Activated CD8-positive, alpha-beta T cell treated with anti-CD3 and anti-CD28 coated beads for 36 hours (primary cell): ENCODE measurements at regions not wholly inside any gene's neighbourhood (a gene's known extent, or its start where the extent isn't known, plus 50 kb on each side); places are given as distances from the start of the nearest gene placed in this dataset.

ENCODE experiments used
- ATAC-seq: fragments of 200-7000 bp; cut with Tn5 transposase; one replicate; pipeline ENCODE4 v1.10.0; 2021; ENCODE audit warnings: mild to moderate bottlenecking, moderate library complexity
- CTCF ChIA-PET: fragments of 350-600 bp; sonication (Branson Sonifier 250); formaldehyde crosslinking; loops from one replicate; lab custom pipeline; 2021; ENCODE audit warnings: antibody characterized with exemption; lab: Charles Lee
- POLR2A ChIA-PET: fragments of 350-600 bp; sonication (Branson Sonifier 250); formaldehyde crosslinking; loops from one replicate; lab custom pipeline; 2021; ENCODE audit warnings: antibody characterized with exemption; lab: Charles Lee
- DNase-seq: peaks from one replicate; pipeline ENCODE4 v3.0.0-alpha.2; 2020
- H3K27ac Mint-ChIP-seq: one replicate; pipeline ENCODE4 v1.8.0; 2021; ENCODE audit warnings: mild to moderate bottlenecking, mixed read lengths
- H3K27me3 Mint-ChIP-seq: one replicate; pipeline ENCODE4 v1.8.0; 2021; ENCODE audit warnings: mixed read lengths
- H3K36me3 Mint-ChIP-seq: one replicate; pipeline ENCODE4 v1.8.0; 2021; ENCODE audit warnings: low read depth, mixed read lengths
- H3K4me1 Mint-ChIP-seq: one replicate; pipeline ENCODE4 v1.8.0; 2021; ENCODE audit warnings: low read depth, mixed read lengths
- H3K4me3 Mint-ChIP-seq: one replicate; pipeline ENCODE4 v1.8.0; 2021; ENCODE audit warnings: mild to moderate bottlenecking, moderate library complexity, mixed read lengths
- H3K9me3 Mint-ChIP-seq: one replicate; pipeline ENCODE4 v1.8.0; 2021; ENCODE audit warnings: mixed read lengths
- CTCF ChIP-seq: fragments of 200-600 bp; IDR thresholded peaks from one replicate; pipeline ENCODE4 v1.8.0; 2022; ENCODE audit warnings: antibody characterized with exemption, mild to moderate bottlenecking
- intact Hi-C: fragments of 100-400 bp; cut with micrococcal nuclease; formaldehyde crosslinking; loops from one replicate; pipeline ENCODE4 v1.10.0; 2022

- Mint-ChIP-seq H3K27me3 (no peaks in the 10 kb centered on the region), H3K4me3 (peak overlapping the region; percentile 69), H3K36me3 (peaks cover 13% of the 10 kb centered on the region), H3K27ac (no peak overlapping the region), H3K9me3 (peaks cover under 1% of the 10 kb centered on the region), H3K4me1 (peaks cover 29% of the 10 kb centered on the region)
- no peak for TF ChIP-seq CTCF
- ATAC-seq = no peak
- POLR2A ChIA-PET = no interaction called here
- no peak for DNase-seq
- CTCF ChIA-PET = interaction anchor here (1.3 to 2.6 kb wide), 2 partner anchors 11 to 212 kb away, joined by 3 to 11 read pairs; no protein-coding TSS in a partner anchor
- intact Hi-C loops = no loop called here
Observed at GRCh38 chr2:75415731-75416130, 145.0 kb downstream of the EVA1A start.

- POLR2A ChIA-PET = no interaction called here
- Mint-ChIP-seq H3K4me3 (peak overlapping the region; percentile 69), H3K27me3 (no peaks in the 10 kb centered on the region), H3K9me3 (peaks cover 6% of the 10 kb centered on the region), H3K36me3 (peaks cover 18% of the 10 kb centered on the region), H3K27ac (no peak overlapping the region), H3K4me1 (peaks cover 29% of the 10 kb centered on the region)
- CTCF ChIA-PET = interaction anchor here (1.1 to 2.6 kb wide), 3 partner anchors 10 to 213 kb away, joined by 3 to 11 read pairs (median 3); no protein-coding TSS in a partner anchor
- TF ChIP-seq CTCF = no peak
- intact Hi-C loops = no loop called here
- no peak for DNase-seq
- ATAC-seq = no peak
Observed at GRCh38 chr2:75415111-75415626, 145.6 kb downstream of the EVA1A start.

GRCh38 chr2:75411574-75411973, 149.2 kb downstream of the EVA1A start:
- H3K4me3 Mint-ChIP-seq = no peak overlapping the region
- H3K27ac Mint-ChIP-seq = no peak overlapping the region
- peaks cover 8% of the 10 kb centered on the region for H3K9me3 Mint-ChIP-seq
- H3K27me3 Mint-ChIP-seq = no peaks in the 10 kb centered on the region
- DNase-seq (no peak), ATAC-seq (no peak)
- peaks cover 32% of the 10 kb centered on the region for H3K4me1 Mint-ChIP-seq
- TF ChIP-seq CTCF = no peak
- peaks cover 24% of the 10 kb centered on the region for H3K36me3 Mint-ChIP-seq
- CTCF ChIA-PET = interaction anchor here (1.0 to 1.8 kb wide), 3 partner anchors 8 to 493 kb away, joined by 3 to 8 read pairs (median 3); no protein-coding TSS in a partner anchor
- intact Hi-C loops = no loop called here
- POLR2A ChIA-PET = no interaction called here

- TF ChIP-seq CTCF = no peak
- Mint-ChIP-seq H3K36me3 (peaks cover 24% of the 10 kb centered on the region), H3K9me3 (peaks cover 8% of the 10 kb centered on the region)
Observed at GRCh38 chr2:75410702-75411101, 150.0 kb downstream of the EVA1A start.

GRCh38 chr2:75408771-75409170, 152.0 kb downstream of the EVA1A start:
- Mint-ChIP-seq H3K27me3 (no peaks in the 10 kb centered on the region), H3K27ac (no peak overlapping the region)
- no peak for ATAC-seq

More at GRCh38 chr2:75410702-75411101, 150.0 kb downstream of the EVA1A start:
- ATAC-seq (no peak), DNase-seq (no peak)
- H3K27me3 Mint-ChIP-seq = no peaks in the 10 kb centered on the region
- CTCF ChIA-PET = interaction anchor here (1.0 to 1.8 kb wide), 3 partner anchors 10 to 492 kb away, joined by 3 to 8 read pairs (median 3); partner anchors contain the start of gene TACR1
- POLR2A ChIA-PET = no interaction called here
- no peak overlapping the region for H3K27ac Mint-ChIP-seq
- H3K4me1 Mint-ChIP-seq = peaks cover 31% of the 10 kb centered on the region
- intact Hi-C loops = no loop called here
- no peak overlapping the region for H3K4me3 Mint-ChIP-seq

More at GRCh38 chr2:75408771-75409170, 152.0 kb downstream of the EVA1A start:
- Mint-ChIP-seq H3K9me3 (peaks cover 8% of the 10 kb centered on the region), H3K4me1 (peaks cover 22% of the 10 kb centered on the region), H3K36me3 (peaks cover 24% of the 10 kb centered on the region), H3K4me3 (no peak overlapping the region)
- ChIA-PET POLR2A (no interaction called here), CTCF (interaction anchor here (1.2 to 1.5 kb wide), 3 partner anchors 14 to 489 kb away, joined by 3 to 4 read pairs (median 4); partner anchors contain the start of gene TACR1)
- TF ChIP-seq CTCF = no peak
- intact Hi-C loops = loop anchor here (5.0 kb wide), 1 partner anchor 346 kb away; no protein-coding TSS in a partner anchor
- no peak for DNase-seq
